ENCODE measurements at regions not wholly inside any gene's neighbourhood (a gene's known extent, or its start where the extent isn't known, plus 50 kb on each side); places are given as distances from the start of the nearest gene placed in this dataset.

GRCh38 chr15:47292638-47293190 is 424.6 kb upstream of the SEMA6D start:
- no peak for DNase-seq

- no peak for DNase-seq
Observed at GRCh38 chr15:47293466-47294162, 423.7 kb upstream of the SEMA6D start.

GRCh38 chr15:47294765-47295259 is 422.5 kb upstream of the SEMA6D start:
- no peak for DNase-seq

- DNase-seq: no peak
Observed at GRCh38 chr15:47296881-47297280, 420.4 kb upstream of the SEMA6D start.

GRCh38 chr15:47299846-47300434 is 417.4 kb upstream of the SEMA6D start:
- DNase-seq: no peak

GRCh38 chr15:47300596-47300995 is 416.7 kb upstream of the SEMA6D start:
- no peak for DNase-seq

- DNase-seq: no peak
Observed at GRCh38 chr15:47301481-47301880, 415.8 kb upstream of the SEMA6D start.

- DNase-seq: no peak
Observed at GRCh38 chr15:47304656-47305055, 412.6 kb upstream of the SEMA6D start.

- no peak for DNase-seq
Observed at GRCh38 chr15:47312161-47312560, 405.1 kb upstream of the SEMA6D start.

- no peak for DNase-seq
Observed at GRCh38 chr15:47326410-47327333, 390.6 kb upstream of the SEMA6D start.

GRCh38 chr15:47331829-47332393 is 385.4 kb upstream of the SEMA6D start:
- no peak for DNase-seq

- DNase-seq: no peak
Observed at GRCh38 chr15:47332481-47332880, 384.8 kb upstream of the SEMA6D start.

GRCh38 chr15:47333734-47334133 is 383.6 kb upstream of the SEMA6D start:
- no peak for DNase-seq

- no peak for DNase-seq
Observed at GRCh38 chr15:47334805-47335535, 382.3 kb upstream of the SEMA6D start.

GRCh38 chr15:47337106-47337505 is 380.2 kb upstream of the SEMA6D start:
- no peak for DNase-seq

- DNase-seq: no peak
Observed at GRCh38 chr15:47337836-47338235, 379.5 kb upstream of the SEMA6D start.

GRCh38 chr15:47338771-47339170 is 378.5 kb upstream of the SEMA6D start:
- no peak for DNase-seq

GRCh38 chr15:47339800-47340570 is 377.3 kb upstream of the SEMA6D start:
- DNase-seq: no peak

- DNase-seq: no peak
Observed at GRCh38 chr15:47340571-47340920, 376.8 kb upstream of the SEMA6D start.

GRCh38 chr15:47349179-47349578 is 368.1 kb upstream of the SEMA6D start:
- no peak for DNase-seq

- DNase-seq: no peak
Observed at GRCh38 chr15:47351501-47351900, 365.8 kb upstream of the SEMA6D start.

All from suppressor macrophage treated with lipopolysaccharide for 1 hour (primary cell).